H1 (cell line): ENCODE measurements at regions not wholly inside any gene's neighbourhood (a gene's known extent, or its start where the extent isn't known, plus 50 kb on each side); places are given as distances from the start of the nearest gene placed in this dataset.

Experiments
- CTCF ChIA-PET: fragments of 300-600 bp; sonication (Branson Sonifier 250); formaldehyde crosslinking; loops from one replicate; lab custom pipeline; 2021; ENCODE audit not compliant: partially characterized antibody; lab: Charles Lee
- POLR2A ChIA-PET: fragments of 300-600 bp; sonication (Branson Sonifier 250); formaldehyde crosslinking; loops from one replicate; lab custom pipeline; 2021; ENCODE audit warnings: inconsistent platforms; ENCODE audit not compliant: partially characterized antibody; lab: Charles Lee
- DNase-seq, 2 experiments: peaks; one replicate each; pipeline versions ENCODE4 v3.0.0 to v3.0.0-alpha.2; 2010 to 2022; ENCODE audit warnings: low spot score in 2 of 2, low read depth in 1 of 2, mixed read lengths in 1 of 2
- FAIRE-seq: peaks from 2 replicates; lab custom pipeline; 2011; peaks lifted over from hg19 to GRCh38; lab: Jason Lieb, UNC
- H2AFZ ChIP-seq: 2 replicates; pipeline ENCODE4 v1.8.1; 2012; ENCODE audit warnings: low read length, inconsistent platforms
- H2AK5ac ChIP-seq: 2 replicates; pipeline ENCODE4 v1.6.1; 2013; ENCODE audit warnings: low read depth, low read length
- H2BK120ac ChIP-seq: replicated peaks from 2 replicates; pipeline ENCODE3; 2013; ENCODE audit warnings: low read depth, low read length, inconsistent platforms
- H2BK12ac ChIP-seq: 2 replicates; pipeline ENCODE4 v1.6.1; 2013; ENCODE audit warnings: low read depth, low read length
- H2BK15ac ChIP-seq: 2 replicates; pipeline ENCODE4 v1.6.1; 2013; ENCODE audit warnings: low read length
- H2BK20ac ChIP-seq: 2 replicates; pipeline ENCODE4 v1.6.1; 2013; ENCODE audit warnings: low read length
- H2BK5ac ChIP-seq: 2 replicates; pipeline ENCODE4 v1.6.1; 2013; ENCODE audit warnings: low read depth, low read length
- H3K14ac ChIP-seq: 2 replicates; pipeline ENCODE4 v1.6.1; 2013; ENCODE audit warnings: inconsistent platforms; ENCODE audit not compliant: insufficient read length
- H3K18ac ChIP-seq: 2 replicates; pipeline ENCODE4 v1.6.1; 2013; ENCODE audit warnings: low read length; ENCODE audit errors: extremely low read depth
- H3K23ac ChIP-seq: 2 replicates; pipeline ENCODE4 v1.6.1; 2013; ENCODE audit warnings: inconsistent platforms; ENCODE audit not compliant: insufficient read length
- H3K23me2 ChIP-seq: 2 replicates; pipeline ENCODE4 v1.6.1; 2013; ENCODE audit warnings: low read depth, low read length
- H3K27ac ChIP-seq: 2 replicates; pipeline ENCODE4 v1.6.1; 2011; ENCODE audit warnings: low read depth, low read length, inconsistent platforms
- H3K27me3 ChIP-seq, 4 experiments: replicated peaks in 1 of 4; 1 replicate in 1 of 4; 2 replicates in 3 of 4; pipeline versions ENCODE4 v1.6.1 to v1.8.1; 2011 to 2013; ENCODE audit warnings: low read length in 3 of 4, mild to moderate bottlenecking in 3 of 4, inconsistent platforms in 2 of 4, mixed read lengths in 2 of 4, moderate library complexity in 1 of 4; ENCODE audit not compliant: control insufficient read depth in 3 of 4, insufficient read depth in 3 of 4; ENCODE audit errors: extremely low read depth in 1 of 4
- H3K36me3 ChIP-seq, 4 experiments: 2 replicates each; pipeline versions ENCODE4 v1.6.1 to v1.8.1; 2011 to 2013; ENCODE audit warnings: mild to moderate bottlenecking in 4 of 4, low read length in 3 of 4, moderate library complexity in 2 of 4, control low read depth in 1 of 4, inconsistent platforms in 1 of 4; ENCODE audit not compliant: insufficient read depth in 4 of 4, control insufficient read depth in 2 of 4
- H3K4ac ChIP-seq: replicated peaks from 2 replicates; pipeline ENCODE3; 2013; ENCODE audit warnings: low read length, low read depth, mixed read lengths, inconsistent platforms; ENCODE audit not compliant: insufficient read length
- H3K4me1 ChIP-seq, 4 experiments: replicated peaks in 1 of 4; 1 replicate in 1 of 4; 2 replicates in 3 of 4; pipeline versions ENCODE4 v1.6.1 to v1.8.1; 2011 to 2013; ENCODE audit warnings: low read length in 3 of 4, inconsistent platforms in 2 of 4, mixed read lengths in 1 of 4; ENCODE audit not compliant: insufficient read depth in 4 of 4, control insufficient read depth in 3 of 4
- H3K4me2 ChIP-seq, 2 experiments: 2 replicates each; pipeline versions ENCODE4 v1.6.1 to v1.8.1; 2011 to 2013; ENCODE audit warnings: low read depth in 2 of 2, low read length in 2 of 2, control low read depth in 1 of 2, inconsistent platforms in 1 of 2, mild to moderate bottlenecking in 1 of 2; ENCODE audit not compliant: insufficient read depth in 1 of 2
- H3K4me3 ChIP-seq, 4 experiments: fragments of 200-600, 300-600 bp in 1 of 4; sonication (generic), shearing (Covaris generic), sonication (Bioruptor Twin) in 1 of 4; 2 replicates each; pipeline versions ENCODE4 v1.5.1 to v1.8.1; 2011 to 2016; ENCODE audit warnings: low read length in 4 of 4, low read depth in 3 of 4, control low read depth in 2 of 4, inconsistent platforms in 2 of 4, mild to moderate bottlenecking in 2 of 4, mixed read lengths in 1 of 4, moderate library complexity in 1 of 4; ENCODE audit not compliant: insufficient read depth in 2 of 4; ENCODE audit errors: extremely low read depth in 1 of 4
- H3K56ac ChIP-seq: replicated peaks from 2 replicates; pipeline ENCODE3; 2013; ENCODE audit warnings: low read depth, mild to moderate bottlenecking, mixed read lengths, low read length, inconsistent platforms; ENCODE audit not compliant: insufficient read length
- H3K79me1 ChIP-seq: 2 replicates; pipeline ENCODE4 v1.6.1; 2013; ENCODE audit warnings: low read depth, low read length, control low read depth
- H3K79me2 ChIP-seq, 2 experiments: 2 replicates each; pipeline versions ENCODE4 v1.6.1 to v1.8.1; 2012 to 2013; ENCODE audit warnings: low read length in 2 of 2, mild to moderate bottlenecking in 2 of 2, inconsistent platforms in 1 of 2; ENCODE audit not compliant: insufficient read depth in 2 of 2, control insufficient read depth in 1 of 2
- H3K9ac ChIP-seq, 4 experiments: replicated peaks in 1 of 4; 1 replicate in 1 of 4; 2 replicates in 3 of 4; pipeline versions ENCODE4 v1.6.1 to v1.8.1; 2011 to 2013; ENCODE audit warnings: low read depth in 3 of 4, low read length in 3 of 4, control low read depth in 2 of 4, mild to moderate bottlenecking in 2 of 4, moderate library complexity in 2 of 4, inconsistent platforms in 1 of 4; ENCODE audit errors: extremely low read depth in 1 of 4
- H3K9me3 ChIP-seq, 2 experiments: 2 replicates each; pipeline versions ENCODE4 v1.6.1 to v1.8.1; 2012 to 2013; ENCODE audit warnings: mild to moderate bottlenecking in 2 of 2, moderate library complexity in 2 of 2, control low read depth in 1 of 2, inconsistent platforms in 1 of 2, low read depth in 1 of 2, low read length in 1 of 2, mixed read lengths in 1 of 2; ENCODE audit not compliant: insufficient read depth in 2 of 2
- H4K20me1 ChIP-seq, 2 experiments: replicated peaks in 1 of 2; 2 replicates each; pipeline versions ENCODE3 to v1.8.1; 2011 to 2013; ENCODE audit warnings: inconsistent platforms in 2 of 2, low read length in 2 of 2, mild to moderate bottlenecking in 1 of 2; ENCODE audit not compliant: insufficient read depth in 2 of 2, control insufficient read depth in 1 of 2
- H4K5ac ChIP-seq: 2 replicates; pipeline ENCODE4 v1.6.1; 2013; ENCODE audit warnings: low read length, low read depth, mixed read lengths, inconsistent platforms; ENCODE audit not compliant: insufficient read length
- H4K8ac ChIP-seq: 2 replicates; pipeline ENCODE4 v1.8.0; 2013; ENCODE audit warnings: mild to moderate bottlenecking, moderate library complexity, low read length, inconsistent platforms; ENCODE audit not compliant: insufficient read depth; ENCODE audit errors: extremely low read depth
- H4K91ac ChIP-seq: replicated peaks from 2 replicates; pipeline ENCODE3; 2013; ENCODE audit warnings: low read length, mixed read lengths, inconsistent platforms; ENCODE audit not compliant: insufficient read length
- BACH1 ChIP-seq: IDR thresholded peaks from 2 replicates; pipeline ENCODE4 v1.6.1; 2012; ENCODE audit warnings: low read length, improper control_type of control experiment
- CEBPB ChIP-seq: IDR thresholded peaks from 2 replicates; pipeline ENCODE4 v1.6.1; 2012; ENCODE audit warnings: low read depth, low read length
- CTBP2 ChIP-seq: IDR thresholded peaks from 2 replicates; pipeline ENCODE4 v1.7.0; 2011; ENCODE audit warnings: borderline replicate concordance, mild to moderate bottlenecking, moderate library complexity, mixed read lengths, low read length; ENCODE audit not compliant: insufficient read depth, insufficient read length
- EGR1 ChIP-seq: IDR thresholded peaks from 2 replicates; pipeline ENCODE4 v1.6.1; 2011; ENCODE audit warnings: low read depth, low read length, borderline replicate concordance
- GABPA ChIP-seq: IDR thresholded peaks from 2 replicates; pipeline ENCODE4 v1.6.1; 2011; ENCODE audit warnings: mild to moderate bottlenecking, low read length, moderate library complexity, borderline replicate concordance; ENCODE audit not compliant: insufficient read depth
- KDM1A ChIP-seq: fragments of 200-600, 300-600 bp; sonication (generic); IDR thresholded peaks from 2 replicates; pipeline ENCODE4 v1.7.1; 2016; ENCODE audit warnings: mild to moderate bottlenecking, low read length, borderline replicate concordance
- KDM4A ChIP-seq: IDR thresholded peaks from one replicate; pipeline ENCODE4 v1.7.1; 2012; ENCODE audit warnings: low read depth, mild to moderate bottlenecking, moderate library complexity, low read length, inconsistent platforms; ENCODE audit not compliant: severe bottlenecking
- KDM5A ChIP-seq: fragments of 200-600 bp; IDR thresholded peaks from 2 replicates; pipeline ENCODE4 v1.7.1; 2012; ENCODE audit warnings: mild to moderate bottlenecking, low read length, inconsistent platforms, mixed read lengths
- PHF8 ChIP-seq: fragments of 200-600 bp; sonication (generic); conservative IDR thresholded peaks from 2 replicates; pipeline ENCODE4 v1.7.1; 2012; ENCODE audit warnings: low read depth, mild to moderate bottlenecking, inconsistent platforms, low read length, moderate library complexity
- POLR2AphosphoS5 ChIP-seq: IDR thresholded peaks from 2 replicates; pipeline ENCODE4 v1.6.1; 2011; ENCODE audit warnings: low read depth, low read length
- RFX5 ChIP-seq: IDR thresholded peaks from 2 replicates; pipeline ENCODE4 v1.6.1; 2011; ENCODE audit warnings: low read depth, low read length, improper control_type of control experiment, borderline replicate concordance
- RXRA ChIP-seq: IDR thresholded peaks from 2 replicates; pipeline ENCODE4 v1.6.1; 2011; ENCODE audit warnings: low read depth, mild to moderate bottlenecking, low read length, moderate library complexity; ENCODE audit not compliant: insufficient read depth
- SAP30 ChIP-seq: fragments of 300-600 bp; sonication (generic); IDR thresholded peaks from 2 replicates; pipeline ENCODE4 v1.7.1; 2012; ENCODE audit warnings: low read length, moderate library complexity, mild to moderate bottlenecking, inconsistent platforms; ENCODE audit not compliant: insufficient read depth, insufficient replicate concordance
- SP4 ChIP-seq: IDR thresholded peaks from 2 replicates; pipeline ENCODE4 v1.6.1; 2012; ENCODE audit warnings: low read length, inconsistent platforms
- TAF7 ChIP-seq: optimal IDR thresholded peaks from 2 replicates; pipeline ENCODE3; 2011; ENCODE audit warnings: low read depth, mild to moderate bottlenecking, inconsistent platforms, low read length, moderate library complexity, borderline replicate concordance
- TEAD4 ChIP-seq: IDR thresholded peaks from 2 replicates; pipeline ENCODE4 v1.6.1; 2012; ENCODE audit warnings: low read depth, low read length, inconsistent platforms, mixed read lengths
- WGBS, 2 experiments: shearing (Covaris generic) in 1 of 2; methylation state at CpG; one replicate each; pipeline versions ENCODE4 v1.1.6 to v1.1.7; 2013 to 2015; ENCODE audit warnings: low lambda C conversion rate in 2 of 2, mixed read lengths in 2 of 2, inconsistent platforms in 1 of 2, low coverage in 1 of 2, missing lambda C conversion rate in 1 of 2; ENCODE audit not compliant: insufficient replicate concordance in 2 of 2, insufficient coverage in 1 of 2, insufficient read length in 1 of 2; ENCODE audit errors: extremely low coverage in 1 of 2, missing lambda C conversion rate in 1 of 2; 5-methylcytosine and 5-hydroxymethylcytosine counted together

DNA sequence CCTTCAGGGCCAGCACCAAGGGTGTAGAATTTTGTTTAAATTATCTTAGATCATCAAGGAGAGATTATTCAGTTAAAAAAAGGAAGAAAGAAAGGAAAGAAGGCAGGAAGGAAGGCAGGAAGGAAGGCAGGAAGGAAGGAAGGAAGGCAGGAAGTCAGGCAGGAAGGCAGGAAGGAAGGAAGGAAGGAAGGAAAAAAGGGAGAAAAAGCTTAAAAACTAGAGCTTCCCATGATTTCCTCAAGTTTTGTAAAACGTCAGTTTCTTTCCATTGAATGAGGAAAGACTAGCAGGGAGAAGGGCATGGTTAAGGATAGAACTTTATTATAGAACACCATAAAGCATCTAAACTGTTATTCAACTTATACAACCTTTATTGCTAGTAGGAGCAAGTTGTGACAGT, 2672.0 kb upstream of the PCDH20 start:
- FAIRE-seq (no peak), DNase-seq (no peak)
- no peak overlapping the region for H3K9ac ChIP-seq
- H4K91ac ChIP-seq = no peak overlapping the region
- no peak overlapping the region for H3K4me2 ChIP-seq
- H2AK5ac ChIP-seq = no peak overlapping the region
- H3K79me2 ChIP-seq = no peaks in the 10 kb centered on the region
- no peak overlapping the region for H2AFZ ChIP-seq
- no peaks in the 10 kb centered on the region for H3K79me1 ChIP-seq
- H2BK5ac ChIP-seq = no peak overlapping the region
- H2BK12ac ChIP-seq = no peak overlapping the region
- H4K8ac ChIP-seq = no peak overlapping the region
- no peak overlapping the region for H3K23ac ChIP-seq
- 71% methylated on average over 1 of the region's 1 CpG; no CpG with 5 or more reads in 1 of the 2 experiments for WGBS, 2 experiments
- ChIA-PET POLR2A (no interaction called here), CTCF (no interaction called here)
- no peaks in the 10 kb centered on the region for H3K23me2 ChIP-seq
- no peaks in the 10 kb centered on the region for H3K9me3 ChIP-seq
- no peak overlapping the region for H4K5ac ChIP-seq
- H2BK120ac ChIP-seq = no peak overlapping the region
- no peak overlapping the region for H3K14ac ChIP-seq
- H3K4me3 ChIP-seq = no peak overlapping the region
- no peak overlapping the region for H3K56ac ChIP-seq
- H3K27me3 ChIP-seq = no peaks in the 10 kb centered on the region
- no peaks in the 10 kb centered on the region for H3K4me1 ChIP-seq
- no peaks in the 10 kb centered on the region for H3K36me3 ChIP-seq
- no peak overlapping the region for H3K27ac ChIP-seq
- no peak overlapping the region for H2BK20ac ChIP-seq
- H4K20me1 ChIP-seq = no peaks in the 10 kb centered on the region
- H3K4ac ChIP-seq = no peak overlapping the region
- no peak overlapping the region for H2BK15ac ChIP-seq
- H3K18ac ChIP-seq = no peak overlapping the region
- TF ChIP-seq KDM5A (no peak), SP4 (no peak), RFX5 (no peak), CTBP2 (no peak), SAP30 (no peak), BACH1 (no peak), KDM1A (no peak), KDM4A (no peak), CEBPB (no peak), TAF7 (no peak), GABPA (no peak), TEAD4 (no peak), EGR1 (no peak), RXRA (no peak), PHF8 (no peak), POLR2AphosphoS5 (no peak)
